ENCODE measurements at regions not wholly inside any gene's neighbourhood (a gene's known extent, or its start where the extent isn't known, plus 50 kb on each side); places are given as distances from the start of the nearest gene placed in this dataset.

DNA sequence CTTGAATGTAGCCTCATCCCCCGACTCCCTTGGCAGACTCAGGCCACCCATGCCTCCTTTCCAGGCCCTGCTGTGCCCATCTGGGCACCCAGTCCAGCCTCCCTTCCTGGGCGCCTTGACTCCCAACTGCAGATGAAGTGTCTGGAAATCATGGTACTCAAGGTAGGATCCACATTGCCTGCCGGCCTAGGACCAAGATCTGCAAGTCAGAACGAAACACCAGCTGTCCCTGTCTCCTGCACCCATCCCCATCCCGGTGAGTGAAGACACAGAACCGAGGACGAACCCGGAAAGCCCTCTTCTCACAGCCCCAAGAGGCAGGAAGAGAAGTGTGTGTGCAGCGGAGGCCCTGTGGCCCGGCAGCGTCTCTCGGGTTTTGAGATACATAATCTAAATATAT, 205.1 kb downstream of the EMX2 start:
- CTCF ChIA-PET = no interaction called here
- Histone ChIP-seq H3K27ac (ENCODE audit: insufficient read depth, low read depth, low read length) (no peak overlapping the region), H4K20me1 (replicated peaks; ENCODE audit: control insufficient read depth, extremely low read depth, insufficient read depth, low read length) (no peaks in the 10 kb centered on the region), H3K4me1 (ENCODE audit: control insufficient read depth, extremely low read depth, insufficient read depth, low read length) (no peaks in the 10 kb centered on the region), H2AFZ (ENCODE audit: low read depth, low read length) (no peak overlapping the region), H3K9ac (replicated peaks; ENCODE audit: extremely low read depth, insufficient read depth, low read length) (no peak overlapping the region), H3K27me3 (ENCODE audit: control insufficient read depth in 2 of 2, insufficient read depth in 2 of 2, low read length in 2 of 2) (no peaks in the 10 kb centered on the region), H3K4me2 (ENCODE audit: insufficient read depth, low read length) (no peak overlapping the region), H3K4me3 (replicated peaks in 1 of 3; ENCODE audit: insufficient read depth in 1 of 3, low read depth in 1 of 3, low read length in 3 of 3) (no peak overlapping the region), H3K79me2 (ENCODE audit: control insufficient read depth, insufficient read depth, low read length) (no peaks in the 10 kb centered on the region), H3K9me1 (replicated peaks; ENCODE audit: control insufficient read depth, extremely low read depth, insufficient read depth, low read length) (no peaks in the 10 kb centered on the region), H3K9me3 (replicated peaks; ENCODE audit: control insufficient read depth, insufficient read depth, low read length) (no peaks in the 10 kb centered on the region), H3K36me3 (ENCODE audit: control insufficient read depth in 2 of 2, extremely low read depth in 1 of 2, insufficient read depth in 2 of 2, low read length in 2 of 2) (no peaks in the 10 kb centered on the region)
- TF ChIP-seq POLR2AphosphoS5 (IDR thresholded peaks at IDR 0.05; ENCODE audit: insufficient read depth, low read depth, low read length) = no peak
- TF ChIP-seq MYC (IDR thresholded peaks at IDR 0.05; ENCODE audit: low read depth, low read length) = no peak
- dilution Hi-C loops (cut with MboI; ENCODE audit: extremely low pct_ligation_motif_present, low sequenced_read_pairs) (no loop called here), intact Hi-C loops (cut with micrococcal nuclease) (no loop called here)
- POLR2A ChIA-PET = no interaction called here
- BruUV-seq (replicated peaks) = no TSS peak
- DNase-seq (ENCODE audit: low read depth, low spot score) = no peak
- no peak for FAIRE-seq

DNA sequence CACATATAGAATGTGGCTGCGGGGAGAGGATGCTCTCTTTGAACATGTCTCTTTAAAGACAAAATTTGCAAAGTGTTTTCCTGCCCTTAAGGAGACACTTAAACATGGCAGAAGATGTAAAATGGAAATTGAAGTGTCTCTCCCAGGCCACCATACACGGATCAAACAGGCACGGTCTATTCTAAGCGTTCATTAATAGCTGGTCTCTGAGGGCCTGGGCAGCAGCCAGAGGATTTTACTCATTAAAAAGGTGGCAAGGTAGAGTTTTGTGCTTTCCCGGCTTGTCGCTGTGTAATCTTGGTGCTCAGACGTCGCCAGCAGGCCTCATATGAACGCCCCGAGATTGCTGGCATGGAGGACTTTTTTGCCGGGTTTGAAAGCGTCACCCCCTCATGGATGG, 205.5 kb downstream of the EMX2 start:
- no peaks in the 10 kb centered on the region for H3K9me3 ChIP-seq (replicated peaks; ENCODE audit: control insufficient read depth, insufficient read depth, low read length)
- FAIRE-seq (no peak), DNase-seq (ENCODE audit: low read depth, low spot score) (no peak)
- H3K4me3 ChIP-seq (replicated peaks in 1 of 3; ENCODE audit: insufficient read depth in 1 of 3, low read depth in 1 of 3, low read length in 3 of 3) = no peak overlapping the region
- BruUV-seq (replicated peaks) = no TSS peak
- TF ChIP-seq CTCF (IDR thresholded peaks at IDR 0.05; ENCODE audit: extremely low read depth in 1 of 2, insufficient read depth in 1 of 2, low read depth in 1 of 2, low read length in 2 of 2) = no peak
- TF ChIP-seq, protein P1, sequence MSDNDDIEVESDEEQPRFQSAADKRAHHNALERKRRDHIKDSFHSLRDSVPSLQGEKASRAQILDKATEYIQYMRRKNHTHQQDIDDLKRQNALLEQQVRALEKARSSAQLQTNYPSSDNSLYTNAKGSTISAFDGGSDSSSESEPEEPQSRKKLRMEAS (IDR thresholded peaks at IDR 0.05; ENCODE audit: insufficient read depth, insufficient read length) = no peak
- no peak for TF ChIP-seq EZH2 (IDR thresholded peaks at IDR 0.05; ENCODE audit: borderline replicate concordance, low read depth, low read length, severe bottlenecking)
- no peak for TF ChIP-seq MYC (IDR thresholded peaks at IDR 0.05; ENCODE audit: low read depth, low read length)
- no peak for TF ChIP-seq FOS (IDR thresholded peaks at IDR 0.05; ENCODE audit: borderline replicate concordance, insufficient read depth, low read length)
- TF ChIP-seq JUN (IDR thresholded peaks at IDR 0.05; ENCODE audit: borderline replicate concordance, insufficient read depth, insufficient read length, low read depth) = no peak
- TF ChIP-seq POLR2A (IDR thresholded peaks at IDR 0.05; ENCODE audit: low read depth, low read length) = no peak
- TF ChIP-seq POLR2AphosphoS5 (IDR thresholded peaks at IDR 0.05; ENCODE audit: insufficient read depth, low read depth, low read length) = no peak
- no peak for TF ChIP-seq GATA2 (IDR thresholded peaks at IDR 0.05; ENCODE audit: insufficient read depth, insufficient read length, low read depth, low read length)
- no peak overlapping the region for H3K4me2 ChIP-seq (ENCODE audit: insufficient read depth, low read length)
- POLR2A ChIA-PET = no interaction called here
- H3K9ac ChIP-seq (replicated peaks; ENCODE audit: extremely low read depth, insufficient read depth, low read length) = no peak overlapping the region
- intact Hi-C loops (cut with micrococcal nuclease) (no loop called here), dilution Hi-C loops (cut with MboI; ENCODE audit: extremely low pct_ligation_motif_present, low sequenced_read_pairs) (no loop called here)
- no peak overlapping the region for H3K27ac ChIP-seq (ENCODE audit: insufficient read depth, low read depth, low read length)
- H2AFZ ChIP-seq (ENCODE audit: low read depth, low read length) = no peak overlapping the region
- no peaks in the 10 kb centered on the region for H3K9me1 ChIP-seq (replicated peaks; ENCODE audit: control insufficient read depth, extremely low read depth, insufficient read depth, low read length)
- H4K20me1 ChIP-seq (replicated peaks; ENCODE audit: control insufficient read depth, extremely low read depth, insufficient read depth, low read length) = no peaks in the 10 kb centered on the region
- H3K36me3 ChIP-seq (ENCODE audit: control insufficient read depth in 2 of 2, extremely low read depth in 1 of 2, insufficient read depth in 2 of 2, low read length in 2 of 2) = no peaks in the 10 kb centered on the region
- CTCF ChIA-PET = no interaction called here
- H3K27me3 ChIP-seq (ENCODE audit: control insufficient read depth in 2 of 2, insufficient read depth in 2 of 2, low read length in 2 of 2) = no peaks in the 10 kb centered on the region
- no peaks in the 10 kb centered on the region for H3K79me2 ChIP-seq (ENCODE audit: control insufficient read depth, insufficient read depth, low read length)
- H3K4me1 ChIP-seq (ENCODE audit: control insufficient read depth, extremely low read depth, insufficient read depth, low read length) = no peaks in the 10 kb centered on the region

Measured in endothelial cell of umbilical vein (primary cell).